ENCODE measurements at regions not wholly inside any gene's neighbourhood (a gene's known extent, or its start where the extent isn't known, plus 50 kb on each side); places are given as distances from the start of the nearest gene placed in this dataset.

DNA sequence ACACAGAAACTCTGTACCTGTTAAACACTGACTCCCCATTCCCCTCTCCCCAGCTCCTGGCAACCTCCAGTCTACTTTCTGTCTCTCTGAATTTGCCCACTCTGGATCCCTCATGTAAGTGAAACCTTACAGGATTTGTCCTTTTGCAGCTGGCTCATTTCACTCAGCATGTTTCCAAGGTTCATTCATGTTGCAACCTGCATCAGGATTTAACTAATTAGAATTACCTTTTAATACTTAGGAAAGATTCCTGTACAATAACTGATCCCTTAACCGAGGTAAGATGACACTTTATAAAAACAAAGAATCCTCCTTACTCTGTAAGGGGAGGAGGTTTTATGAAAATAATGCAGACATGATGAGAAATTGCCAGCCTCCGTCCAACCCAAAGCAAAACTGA lies 113.1 kb upstream of the MTHFD1L start:
- TF ChIP-seq, protein P1, sequence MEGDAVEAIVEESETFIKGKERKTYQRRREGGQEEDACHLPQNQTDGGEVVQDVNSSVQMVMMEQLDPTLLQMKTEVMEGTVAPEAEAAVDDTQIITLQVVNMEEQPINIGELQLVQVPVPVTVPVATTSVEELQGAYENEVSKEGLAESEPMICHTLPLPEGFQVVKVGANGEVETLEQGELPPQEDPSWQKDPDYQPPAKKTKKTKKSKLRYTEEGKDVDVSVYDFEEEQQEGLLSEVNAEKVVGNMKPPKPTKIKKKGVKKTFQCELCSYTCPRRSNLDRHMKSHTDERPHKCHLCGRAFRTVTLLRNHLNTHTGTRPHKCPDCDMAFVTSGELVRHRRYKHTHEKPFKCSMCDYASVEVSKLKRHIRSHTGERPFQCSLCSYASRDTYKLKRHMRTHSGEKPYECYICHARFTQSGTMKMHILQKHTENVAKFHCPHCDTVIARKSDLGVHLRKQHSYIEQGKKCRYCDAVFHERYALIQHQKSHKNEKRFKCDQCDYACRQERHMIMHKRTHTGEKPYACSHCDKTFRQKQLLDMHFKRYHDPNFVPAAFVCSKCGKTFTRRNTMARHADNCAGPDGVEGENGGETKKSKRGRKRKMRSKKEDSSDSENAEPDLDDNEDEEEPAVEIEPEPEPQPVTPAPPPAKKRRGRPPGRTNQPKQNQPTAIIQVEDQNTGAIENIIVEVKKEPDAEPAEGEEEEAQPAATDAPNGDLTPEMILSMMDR (IDR thresholded peaks at IDR 0.05; ENCODE audit: low read length), result no peak
- TF ChIP-seq EZH2 (IDR thresholded peaks at IDR 0.05; ENCODE audit: borderline replicate concordance, low read length), result no peak
